HEK293 (cell line): ENCODE measurements at regions not wholly inside any gene's neighbourhood (a gene's known extent, or its start where the extent isn't known, plus 50 kb on each side); places are given as distances from the start of the nearest gene placed in this dataset.

ENCODE experiments used
- CTCF ChIA-PET: fragments of 350-600 bp; formaldehyde crosslinking; extraction: SDS; loops from one replicate; lab custom pipeline; 2021; ENCODE audit warnings: antibody characterized with exemption; lab: Yijun Ruan, JAX
- POLR2A ChIA-PET: fragments of 300-600 bp; formaldehyde crosslinking; extraction: SDS; loops from one replicate; lab custom pipeline; 2020; ENCODE audit warnings: antibody characterized with exemption, inconsistent platforms; lab: Yijun Ruan, JAX
- H3K27ac ChIP-seq: fragments of 200-500 bp; sonication (Bioruptor generic); 2 replicates; pipeline ENCODE4 v1.5.1; 2014; ENCODE audit warnings: low read depth, low read length, control low read depth, inconsistent platforms; ENCODE audit errors: extremely low read depth
- H3K36me3 ChIP-seq, 2 experiments: fragments of 200-500 bp in 1 of 2; sonication (Bioruptor generic) in 1 of 2; 1 replicate in 1 of 2; 2 replicates in 1 of 2; pipeline ENCODE4 v1.5.1; 2014 to 2017; ENCODE audit warnings: inconsistent platforms in 2 of 2, low read length in 2 of 2; ENCODE audit not compliant: control insufficient read depth in 2 of 2, insufficient read depth in 1 of 2
- H3K4me1 ChIP-seq: fragments of 200-500 bp; sonication (Bioruptor generic); 2 replicates; pipeline ENCODE4 v1.5.1; 2014; ENCODE audit warnings: mild to moderate bottlenecking, low read length, inconsistent platforms; ENCODE audit not compliant: control insufficient read depth, insufficient read depth
- H3K4me3 ChIP-seq: 2 replicates; pipeline ENCODE4 v1.5.1; 2011; ENCODE audit warnings: low read depth, mild to moderate bottlenecking, control low read depth, low read length, moderate library complexity
- H3K9me3 ChIP-seq: fragments of 200-500 bp; sonication (Bioruptor generic); 2 replicates; pipeline ENCODE4 v1.5.1; 2014; ENCODE audit warnings: low read depth, low read length, inconsistent platforms; ENCODE audit not compliant: control insufficient read depth, insufficient read depth
- CTCF ChIP-seq: fragments of 450-650 bp; formaldehyde crosslinking; IDR thresholded peaks from 2 replicates; pipeline ENCODE4 v1.5.1; 2016; ENCODE audit warnings: missing biosample characterization, missing genetic modification characterization
- EGR2 ChIP-seq: fragments of 450-650 bp; formaldehyde crosslinking; IDR thresholded peaks from 2 replicates; pipeline ENCODE4 v1.5.1; 2016; ENCODE audit warnings: low read depth, missing biosample characterization, missing genetic modification characterization
- MYNN ChIP-seq: fragments of 450-650 bp; formaldehyde crosslinking; IDR thresholded peaks from 2 replicates; pipeline ENCODE4 v1.5.1; 2016; ENCODE audit warnings: missing biosample characterization, missing genetic modification characterization, borderline replicate concordance
- PATZ1 ChIP-seq: fragments of 450-650 bp; formaldehyde crosslinking; IDR thresholded peaks from 2 replicates; pipeline ENCODE4 v1.5.1; 2016; ENCODE audit warnings: missing biosample characterization, missing genetic modification characterization
- ZBTB17 ChIP-seq: fragments of 450-650 bp; formaldehyde crosslinking; IDR thresholded peaks from 2 replicates; pipeline ENCODE4 v1.5.1; 2016; ENCODE audit warnings: missing biosample characterization, missing genetic modification characterization
- ZBTB8A ChIP-seq: fragments of 450-650 bp; formaldehyde crosslinking; IDR thresholded peaks from 2 replicates; pipeline ENCODE4 v1.5.1; 2016; ENCODE audit warnings: missing biosample characterization, missing genetic modification characterization
- ZFP3 ChIP-seq: fragments of 450-650 bp; formaldehyde crosslinking; IDR thresholded peaks from 2 replicates; pipeline ENCODE4 v1.5.1; 2016; ENCODE audit warnings: low read depth, missing biosample characterization, missing genetic modification characterization
- ZIC2 ChIP-seq: fragments of 450-650 bp; formaldehyde crosslinking; IDR thresholded peaks from 2 replicates; pipeline ENCODE4 v1.5.1; 2016; ENCODE audit warnings: missing biosample characterization, missing genetic modification characterization
- ZNF10 ChIP-seq: fragments of 450-650 bp; formaldehyde crosslinking; IDR thresholded peaks from 2 replicates; pipeline ENCODE4 v1.5.1; 2017; ENCODE audit warnings: missing biosample characterization, missing genetic modification characterization
- ZNF157 ChIP-seq: fragments of 450-650 bp; formaldehyde crosslinking; IDR thresholded peaks from 2 replicates; pipeline ENCODE4 v1.5.1; 2016; ENCODE audit warnings: missing biosample characterization, missing genetic modification characterization
- ZNF16 ChIP-seq: fragments of 450-650 bp; formaldehyde crosslinking; IDR thresholded peaks from 2 replicates; pipeline ENCODE4 v1.5.1; 2016; ENCODE audit warnings: low read depth, missing biosample characterization, missing genetic modification characterization
- ZNF18 ChIP-seq: fragments of 450-650 bp; formaldehyde crosslinking; IDR thresholded peaks from 2 replicates; pipeline ENCODE4 v1.5.1; 2016; ENCODE audit warnings: missing biosample characterization, missing genetic modification characterization
- ZNF24 ChIP-seq: fragments of 450-650 bp; formaldehyde crosslinking; IDR thresholded peaks from 2 replicates; pipeline ENCODE4 v1.5.1; 2016; ENCODE audit warnings: missing biosample characterization, missing genetic modification characterization
- ZNF350 ChIP-seq: fragments of 450-650 bp; formaldehyde crosslinking; IDR thresholded peaks from 2 replicates; pipeline ENCODE4 v1.5.0; 2017; ENCODE audit warnings: missing biosample characterization, mild to moderate bottlenecking, missing genetic modification characterization
- ZNF391 ChIP-seq: fragments of 450-650 bp; formaldehyde crosslinking; IDR thresholded peaks from 2 replicates; pipeline ENCODE4 v1.5.1; 2016; ENCODE audit warnings: low read depth, missing biosample characterization, missing genetic modification characterization, borderline replicate concordance
- ZNF510 ChIP-seq: fragments of 450-650 bp; formaldehyde crosslinking; IDR thresholded peaks from 2 replicates; pipeline ENCODE4 v1.5.1; 2018; ENCODE audit warnings: mild to moderate bottlenecking, missing genetic modification characterization, missing biosample characterization; ENCODE audit not compliant: insufficient replicate concordance
- ZNF514 ChIP-seq: fragments of 450-650 bp; formaldehyde crosslinking; IDR thresholded peaks from 2 replicates; pipeline ENCODE4 v1.5.1; 2016; ENCODE audit warnings: missing biosample characterization, missing genetic modification characterization
- ZNF571 ChIP-seq: fragments of 450-650 bp; formaldehyde crosslinking; IDR thresholded peaks from 2 replicates; pipeline ENCODE4 v1.5.0; 2017; ENCODE audit warnings: missing biosample characterization, missing genetic modification characterization
- ZNF585B ChIP-seq: fragments of 450-650 bp; formaldehyde crosslinking; IDR thresholded peaks from 2 replicates; pipeline ENCODE4 v1.5.1; 2016; ENCODE audit warnings: missing biosample characterization, missing genetic modification characterization
- ZNF623 ChIP-seq: fragments of 450-650 bp; formaldehyde crosslinking; IDR thresholded peaks from 2 replicates; pipeline ENCODE4 v1.5.1; 2016; ENCODE audit warnings: missing biosample characterization, missing genetic modification characterization
- ZNF707 ChIP-seq: fragments of 450-650 bp; formaldehyde crosslinking; IDR thresholded peaks from 2 replicates; pipeline ENCODE4 v1.5.1; 2016; ENCODE audit warnings: missing biosample characterization, missing genetic modification characterization
- ZNF747 ChIP-seq: fragments of 450-650 bp; formaldehyde crosslinking; IDR thresholded peaks from 2 replicates; pipeline ENCODE4 v1.5.1; 2016; ENCODE audit warnings: missing biosample characterization, missing genetic modification characterization
- ZXDB ChIP-seq: fragments of 450-650 bp; formaldehyde crosslinking; IDR thresholded peaks from 2 replicates; pipeline ENCODE4 v1.5.1; 2016; ENCODE audit warnings: missing biosample characterization, missing genetic modification characterization

- no peak for TF ChIP-seq ZNF747 (tag by site-specific recombination)
- TF ChIP-seq ZNF623 (tag by site-specific recombination), result no peak
- TF ChIP-seq ZNF585B (tag by site-specific recombination), result no peak
- no peak for TF ChIP-seq ZNF514 (tag by site-specific recombination)
- no peak for TF ChIP-seq CTCF (tag by site-specific recombination)
Measured at GRCh38 chr2:207229161-207229560, 63.4 kb upstream of the KLF7 start (continued).

GRCh38 chr2:207230261-207231105, 64.7 kb upstream of the KLF7 start:
- ChIA-PET CTCF (interaction anchor here (0.8 to 1.5 kb wide), 4 partner anchors 8 to 429 kb away, joined by 3 to 5 read pairs (median 4); no protein-coding TSS in a partner anchor), POLR2A (no interaction called here)
- no peaks in the 10 kb centered on the region for H3K9me3 ChIP-seq

More at GRCh38 chr2:207230261-207231105, 64.7 kb upstream of the KLF7 start:
- H3K4me3 ChIP-seq, result no peak overlapping the region
- TF ChIP-seq MYNN (tag by site-specific recombination) (no peak), ZBTB17 (tag by site-specific recombination) (no peak), ZNF16 (tag by site-specific recombination) (no peak), ZIC2 (tag by site-specific recombination) (no peak), ZXDB (tag by site-specific recombination) (no peak), ZNF350 (tag by site-specific recombination) (no peak), ZNF18 (tag by site-specific recombination) (no peak), ZNF157 (no peak), ZNF24 (tag by site-specific recombination) (no peak), ZBTB8A (tag by site-specific recombination) (no peak), EGR2 (tag by site-specific recombination) (no peak), ZNF623 (tag by site-specific recombination) (no peak), ZNF391 (no peak), ZNF10 (tag by site-specific recombination) (no peak), ZNF571 (tag by site-specific recombination) (no peak), ZNF510 (tag by site-specific recombination) (no peak), ZFP3 (no peak), ZNF707 (tag by site-specific recombination) (no peak), PATZ1 (tag by site-specific recombination) (no peak)
- no peaks in the 10 kb centered on the region for H3K36me3 ChIP-seq
- no peak overlapping the region for H3K27ac ChIP-seq
- H3K4me1 ChIP-seq, result no peaks in the 10 kb centered on the region
